Natural killer cell (primary cell): ENCODE measurements at regions not wholly inside any gene's neighbourhood (a gene's known extent, or its start where the extent isn't known, plus 50 kb on each side); places are given as distances from the start of the nearest gene placed in this dataset.

Experiments
- ATAC-seq, 3 donors: fragments of 150-1000 bp in 2 of 3; fragments of 200-7000 bp in 1 of 3; cut with Tn5 transposase; 1 replicate in 1 of 3; 2 replicates in 2 of 3; pipeline ENCODE4 v1.10.0; 2021; ENCODE audit warnings: mild to moderate bottlenecking in 2 of 3, moderate library complexity in 2 of 3
- DNase-seq, 2 donors: peaks; one replicate each; pipeline versions ENCODE4 v3.0.0 to v3.0.0-alpha.2; 2013 to 2021; ENCODE audit warnings: mixed read lengths in 1 of 2
- H3K27ac ChIP-seq: one replicate; pipeline ENCODE4 v1.5.1; 2013; ENCODE audit warnings: mild to moderate bottlenecking, low read length
- H3K27me3 ChIP-seq: one replicate; pipeline ENCODE4 v1.6.1; 2013; ENCODE audit warnings: low read length; ENCODE audit not compliant: control insufficient read depth, insufficient read depth
- H3K36me3 ChIP-seq: one replicate; pipeline ENCODE4 v1.6.1; 2013; ENCODE audit warnings: low read length; ENCODE audit not compliant: control insufficient read depth, insufficient read depth
- H3K4me1 ChIP-seq: one replicate; pipeline ENCODE4 v1.6.1; 2013; ENCODE audit warnings: low read length; ENCODE audit not compliant: control insufficient read depth, insufficient read depth
- H3K4me3 ChIP-seq: one replicate; pipeline ENCODE4 v1.5.1; 2013; ENCODE audit warnings: low read length
- H3K9me3 ChIP-seq: one replicate; pipeline ENCODE4 v1.6.1; 2013; ENCODE audit warnings: low read length; ENCODE audit not compliant: control insufficient read depth, insufficient read depth
- H3K27ac Mint-ChIP-seq, 2 donors: one replicate each; pipeline ENCODE4 v1.8.0; 2022; ENCODE audit warnings: mild to moderate bottlenecking in 2 of 2, mixed read lengths in 2 of 2, moderate library complexity in 1 of 2
- H3K27me3 Mint-ChIP-seq, 2 donors: one replicate each; pipeline ENCODE4 v1.8.0; 2022; ENCODE audit warnings: low read depth in 2 of 2, mixed read lengths in 2 of 2
- H3K36me3 Mint-ChIP-seq: one replicate; pipeline ENCODE4 v1.8.0; 2022; ENCODE audit warnings: mixed read lengths
- H3K4me1 Mint-ChIP-seq, 2 donors: one replicate each; pipeline ENCODE4 v1.8.0; 2022; ENCODE audit warnings: mixed read lengths in 2 of 2
- H3K4me3 Mint-ChIP-seq: one replicate; pipeline ENCODE4 v1.8.0; 2022; ENCODE audit warnings: mild to moderate bottlenecking, moderate library complexity, mixed read lengths
- H3K9me3 Mint-ChIP-seq, 2 donors: one replicate each; pipeline ENCODE4 v1.8.0; 2022; ENCODE audit warnings: mixed read lengths in 2 of 2
- WGBS: methylation state at CpG from one replicate; pipeline ENCODE4 v1.1.7; 2013; ENCODE audit warnings: missing lambda C conversion rate; ENCODE audit not compliant: insufficient coverage; 5-methylcytosine and 5-hydroxymethylcytosine counted together
- intact Hi-C: fragments of 100-400 bp; cut with micrococcal nuclease; formaldehyde crosslinking; loops from one replicate; pipeline ENCODE4 v1.14.2; 2022
- TF ChIP-seq, protein P1 (sequence below): fragments of 200-600 bp; IDR thresholded peaks from one replicate; pipeline ENCODE4 v1.8.0; 2022; ENCODE audit warnings: antibody characterized with exemption

DNA sequence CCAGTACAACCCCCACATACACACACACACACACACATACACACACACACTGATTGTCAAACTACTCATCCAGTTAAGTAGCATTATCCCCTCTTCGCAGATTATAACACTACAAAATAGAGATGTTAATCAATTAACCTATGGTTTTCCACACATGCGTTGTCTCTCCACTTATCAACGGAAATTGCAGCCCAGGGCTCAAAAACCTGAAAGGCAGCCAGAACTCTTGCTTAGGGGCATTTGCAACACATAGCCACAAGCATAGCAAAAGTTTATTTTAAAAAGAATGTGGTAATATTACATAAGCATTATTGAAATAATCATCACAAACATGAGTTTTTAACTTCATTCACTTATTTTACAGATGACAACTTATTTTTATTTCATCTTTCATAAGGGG, 265.8 kb downstream of the SLC16A7 start:
- WGBS, result 94% methylated on average over 3 of the region's 3 CpGs

DNA sequence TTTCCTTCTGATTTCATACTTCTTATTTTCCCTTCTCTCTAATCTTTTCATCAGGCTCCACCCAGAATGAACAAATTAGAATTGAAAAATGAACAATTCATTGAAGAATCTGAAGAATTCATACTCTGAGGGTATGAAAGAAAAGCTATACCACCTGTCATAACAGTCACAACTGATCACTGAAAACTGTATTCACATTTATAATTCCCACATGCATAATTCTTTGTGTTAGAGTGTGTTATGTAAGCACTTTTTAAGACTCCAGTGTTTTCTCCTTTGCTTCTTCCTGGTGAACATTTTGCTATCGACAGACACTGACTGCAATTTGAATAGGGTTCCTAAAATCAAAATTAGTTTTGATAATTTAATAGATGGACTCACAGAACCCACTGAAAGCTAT, 271.2 kb downstream of the SLC16A7 start:
- no peaks in the 10 kb centered on the region for H3K4me1 Mint-ChIP-seq
- peaks cover 16 to 19% of the 10 kb centered on the region in 2 donors for H3K9me3 Mint-ChIP-seq
- intact Hi-C loops, result no loop called here
- no CpG with 5 or more reads among the region's 1 CpG for WGBS
- no peaks in the 10 kb centered on the region for H3K27me3 ChIP-seq
- H3K36me3 Mint-ChIP-seq, result no peaks in the 10 kb centered on the region
- no peak overlapping the region for H3K27ac ChIP-seq
- TF ChIP-seq, protein P1, sequence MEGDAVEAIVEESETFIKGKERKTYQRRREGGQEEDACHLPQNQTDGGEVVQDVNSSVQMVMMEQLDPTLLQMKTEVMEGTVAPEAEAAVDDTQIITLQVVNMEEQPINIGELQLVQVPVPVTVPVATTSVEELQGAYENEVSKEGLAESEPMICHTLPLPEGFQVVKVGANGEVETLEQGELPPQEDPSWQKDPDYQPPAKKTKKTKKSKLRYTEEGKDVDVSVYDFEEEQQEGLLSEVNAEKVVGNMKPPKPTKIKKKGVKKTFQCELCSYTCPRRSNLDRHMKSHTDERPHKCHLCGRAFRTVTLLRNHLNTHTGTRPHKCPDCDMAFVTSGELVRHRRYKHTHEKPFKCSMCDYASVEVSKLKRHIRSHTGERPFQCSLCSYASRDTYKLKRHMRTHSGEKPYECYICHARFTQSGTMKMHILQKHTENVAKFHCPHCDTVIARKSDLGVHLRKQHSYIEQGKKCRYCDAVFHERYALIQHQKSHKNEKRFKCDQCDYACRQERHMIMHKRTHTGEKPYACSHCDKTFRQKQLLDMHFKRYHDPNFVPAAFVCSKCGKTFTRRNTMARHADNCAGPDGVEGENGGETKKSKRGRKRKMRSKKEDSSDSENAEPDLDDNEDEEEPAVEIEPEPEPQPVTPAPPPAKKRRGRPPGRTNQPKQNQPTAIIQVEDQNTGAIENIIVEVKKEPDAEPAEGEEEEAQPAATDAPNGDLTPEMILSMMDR, result no peak
- H3K9me3 ChIP-seq, result no peaks in the 10 kb centered on the region
- no peak for ATAC-seq
- no peak for DNase-seq
- H3K36me3 ChIP-seq, result no peaks in the 10 kb centered on the region
- no peaks in the 10 kb centered on the region for H3K4me1 ChIP-seq
- H3K4me3 Mint-ChIP-seq, result no peak overlapping the region
- H3K27ac Mint-ChIP-seq, result no peak overlapping the region
- no peak overlapping the region for H3K4me3 ChIP-seq
- H3K27me3 Mint-ChIP-seq, result no peaks in the 10 kb centered on the region

More for the DNA sequence above, 265.8 kb downstream of the SLC16A7 start:
- Histone ChIP-seq H3K9me3 (no peaks in the 10 kb centered on the region), H3K27me3 (no peaks in the 10 kb centered on the region), H3K4me3 (no peak overlapping the region), H3K4me1 (no peaks in the 10 kb centered on the region), H3K36me3 (no peaks in the 10 kb centered on the region), H3K27ac (no peak overlapping the region)
- intact Hi-C loops, result no loop called here
- H3K4me3 Mint-ChIP-seq, result no peak overlapping the region
- H3K9me3 Mint-ChIP-seq, result peaks cover 20 to 25% of the 10 kb centered on the region in 2 donors
- peaks cover 6% of the 10 kb centered on the region for H3K36me3 Mint-ChIP-seq
- no peaks in the 10 kb centered on the region for H3K27me3 Mint-ChIP-seq
- ATAC-seq, result no peak
- TF ChIP-seq, protein P1, result no peak
- no peak overlapping the region for H3K27ac Mint-ChIP-seq
- H3K4me1 Mint-ChIP-seq, result no peaks in the 10 kb centered on the region
- DNase-seq, result no peak

DNA sequence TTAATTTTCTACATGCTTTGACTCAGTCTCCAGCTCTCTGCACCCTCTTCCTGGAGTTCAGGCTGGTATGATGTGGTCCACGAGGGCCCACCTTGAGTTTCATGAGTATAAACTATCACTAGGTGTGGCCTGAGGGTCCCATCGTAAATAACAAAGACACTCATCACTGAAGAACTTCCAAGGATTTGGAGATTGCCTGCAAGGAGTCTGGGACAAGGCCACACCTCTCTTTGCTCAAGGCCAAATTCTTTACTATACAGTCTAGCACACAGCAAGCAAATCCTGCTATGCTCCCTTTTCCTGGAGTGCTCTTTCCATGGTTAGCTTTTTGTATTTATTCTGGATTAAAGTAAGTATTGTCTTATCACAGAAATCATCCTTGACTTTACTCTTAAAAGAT, 271.9 kb downstream of the SLC16A7 start:
- Histone ChIP-seq H3K27ac (no peak overlapping the region), H3K4me1 (no peaks in the 10 kb centered on the region), H3K9me3 (no peaks in the 10 kb centered on the region), H3K36me3 (no peaks in the 10 kb centered on the region), H3K4me3 (no peak overlapping the region), H3K27me3 (no peaks in the 10 kb centered on the region)
- intact Hi-C loops, result no loop called here
- no peaks in the 10 kb centered on the region for H3K27me3 Mint-ChIP-seq
- no peak overlapping the region for H3K27ac Mint-ChIP-seq
- TF ChIP-seq, protein P1, result no peak
- DNase-seq (no peak), ATAC-seq (no peak)
- H3K36me3 Mint-ChIP-seq, result no peaks in the 10 kb centered on the region
- 92% methylated on average over 2 of the region's 2 CpGs for WGBS
- no peaks in the 10 kb centered on the region for H3K4me1 Mint-ChIP-seq
- no peak overlapping the region for H3K4me3 Mint-ChIP-seq
- peaks cover 13 to 14% of the 10 kb centered on the region in 2 donors for H3K9me3 Mint-ChIP-seq

DNA sequence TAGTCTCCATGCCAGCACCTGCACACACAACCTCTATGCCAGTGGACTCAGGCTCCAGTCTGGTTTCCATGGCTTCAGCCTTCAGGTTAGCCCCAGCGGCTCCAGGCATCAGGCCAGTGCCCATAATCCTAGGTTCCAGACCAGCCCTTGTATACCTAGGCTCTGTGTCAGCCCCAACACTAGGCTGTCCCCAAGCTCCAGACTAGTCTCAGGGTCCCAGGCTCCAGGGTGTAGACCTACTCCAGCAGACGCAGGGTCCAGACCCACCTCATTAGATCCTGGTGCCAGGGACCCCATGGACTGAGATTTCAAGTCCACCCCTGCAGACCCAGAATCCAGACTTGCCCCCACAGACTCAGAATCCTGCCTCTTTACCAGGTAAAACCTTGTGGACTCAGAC, 275.9 kb downstream of the SLC16A7 start:
- ATAC-seq (no peak), DNase-seq (no peak)
- Mint-ChIP-seq H3K27me3 (no peaks in the 10 kb centered on the region), H3K4me1 (no peaks in the 10 kb centered on the region), H3K9me3 (peaks cover 5 to 8% of the 10 kb centered on the region in 2 donors), H3K27ac (no peak overlapping the region), H3K36me3 (no peaks in the 10 kb centered on the region), H3K4me3 (no peak overlapping the region)
- no peaks in the 10 kb centered on the region for H3K9me3 ChIP-seq
- intact Hi-C loops, result no loop called here
- no peak overlapping the region for H3K27ac ChIP-seq
- TF ChIP-seq, protein P1, result no peak
- H3K4me3 ChIP-seq, result no peak overlapping the region
- WGBS, result 86% methylated on average over 2 of the region's 2 CpGs
- no peaks in the 10 kb centered on the region for H3K27me3 ChIP-seq
- no peaks in the 10 kb centered on the region for H3K36me3 ChIP-seq
- no peaks in the 10 kb centered on the region for H3K4me1 ChIP-seq
